ENCODE measurements at regions not wholly inside any gene's neighbourhood (a gene's known extent, or its start where the extent isn't known, plus 50 kb on each side); places are given as distances from the start of the nearest gene placed in this dataset.

DNA sequence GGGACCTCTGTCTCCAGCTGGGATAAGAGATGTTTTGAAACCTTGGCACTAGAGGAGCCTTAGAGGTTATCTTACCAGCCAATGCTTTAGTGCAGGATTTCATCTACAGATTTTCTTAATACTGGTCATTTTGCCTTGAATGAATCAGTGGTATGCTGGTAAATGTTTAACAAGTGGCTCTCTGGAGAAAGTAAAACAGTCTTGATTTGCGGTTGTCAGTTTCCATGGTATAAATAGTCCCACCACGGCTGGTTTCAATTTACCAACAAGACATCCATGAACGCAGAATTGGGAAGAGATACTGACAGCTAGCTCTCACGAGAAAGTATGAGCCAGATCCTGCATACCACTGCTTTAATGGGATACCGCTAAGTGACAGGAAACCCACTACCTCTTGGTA is 56.7 kb upstream of the CXCL14 start:
- TF ChIP-seq, protein P1, sequence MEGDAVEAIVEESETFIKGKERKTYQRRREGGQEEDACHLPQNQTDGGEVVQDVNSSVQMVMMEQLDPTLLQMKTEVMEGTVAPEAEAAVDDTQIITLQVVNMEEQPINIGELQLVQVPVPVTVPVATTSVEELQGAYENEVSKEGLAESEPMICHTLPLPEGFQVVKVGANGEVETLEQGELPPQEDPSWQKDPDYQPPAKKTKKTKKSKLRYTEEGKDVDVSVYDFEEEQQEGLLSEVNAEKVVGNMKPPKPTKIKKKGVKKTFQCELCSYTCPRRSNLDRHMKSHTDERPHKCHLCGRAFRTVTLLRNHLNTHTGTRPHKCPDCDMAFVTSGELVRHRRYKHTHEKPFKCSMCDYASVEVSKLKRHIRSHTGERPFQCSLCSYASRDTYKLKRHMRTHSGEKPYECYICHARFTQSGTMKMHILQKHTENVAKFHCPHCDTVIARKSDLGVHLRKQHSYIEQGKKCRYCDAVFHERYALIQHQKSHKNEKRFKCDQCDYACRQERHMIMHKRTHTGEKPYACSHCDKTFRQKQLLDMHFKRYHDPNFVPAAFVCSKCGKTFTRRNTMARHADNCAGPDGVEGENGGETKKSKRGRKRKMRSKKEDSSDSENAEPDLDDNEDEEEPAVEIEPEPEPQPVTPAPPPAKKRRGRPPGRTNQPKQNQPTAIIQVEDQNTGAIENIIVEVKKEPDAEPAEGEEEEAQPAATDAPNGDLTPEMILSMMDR (IDR thresholded peaks at IDR 0.05; ENCODE audit: insufficient read depth, missing control alignments) = no peak
- no peak for FAIRE-seq

DNA sequence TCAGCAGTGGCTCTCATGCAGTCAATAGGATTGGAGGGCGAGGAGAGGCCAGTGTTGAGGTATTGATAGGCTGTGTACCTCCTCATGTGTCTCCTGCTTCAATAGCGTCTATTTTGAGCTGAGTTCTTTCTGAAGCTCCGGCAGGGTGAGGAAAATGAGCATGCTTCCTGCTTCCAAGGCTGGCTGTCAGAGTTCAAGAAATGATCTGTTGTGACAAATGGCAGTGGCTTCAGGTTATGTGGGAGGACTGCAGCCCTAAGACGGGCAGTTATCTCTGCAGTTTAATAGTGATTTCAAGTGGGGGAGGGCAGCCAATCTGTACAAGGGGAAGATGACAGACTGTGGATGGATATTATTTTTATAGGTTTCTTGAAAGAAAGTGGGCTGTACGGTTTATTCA is 54.0 kb upstream of the CXCL14 start:
- TF ChIP-seq, protein P1 (IDR thresholded peaks at IDR 0.05; ENCODE audit: insufficient read depth, missing control alignments) = no peak
- no peak for FAIRE-seq
- no peak for DNase-seq (ENCODE audit: insufficient read length, low spot score)

More for the DNA sequence above, 56.7 kb upstream of the CXCL14 start:
- DNase-seq (ENCODE audit: insufficient read length, low spot score) = no peak

DNA sequence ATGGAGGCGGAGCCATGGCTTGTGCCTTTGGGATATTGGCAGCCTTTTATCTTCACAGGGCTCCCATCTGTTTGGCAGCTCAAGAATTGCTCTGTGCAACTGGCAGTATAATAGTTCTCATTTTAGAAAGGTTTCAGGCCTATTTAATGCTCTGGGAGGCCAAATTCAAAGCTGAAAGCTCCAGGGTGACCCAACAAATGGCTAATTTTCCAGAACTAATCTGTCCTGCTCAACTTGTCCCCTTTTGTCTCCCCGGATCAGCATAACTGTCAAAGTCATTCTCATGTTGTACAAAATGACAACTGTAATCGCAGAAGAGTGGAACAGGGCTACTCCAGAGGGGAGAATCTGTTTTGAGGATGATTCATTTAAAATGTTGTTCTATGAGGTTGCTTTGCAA is 52.6 kb upstream of the CXCL14 start:
- DNase-seq (ENCODE audit: insufficient read length, low spot score) = no peak
- TF ChIP-seq, protein P1 (IDR thresholded peaks at IDR 0.05; ENCODE audit: insufficient read depth, missing control alignments) = no peak
- FAIRE-seq = no peak

DNA sequence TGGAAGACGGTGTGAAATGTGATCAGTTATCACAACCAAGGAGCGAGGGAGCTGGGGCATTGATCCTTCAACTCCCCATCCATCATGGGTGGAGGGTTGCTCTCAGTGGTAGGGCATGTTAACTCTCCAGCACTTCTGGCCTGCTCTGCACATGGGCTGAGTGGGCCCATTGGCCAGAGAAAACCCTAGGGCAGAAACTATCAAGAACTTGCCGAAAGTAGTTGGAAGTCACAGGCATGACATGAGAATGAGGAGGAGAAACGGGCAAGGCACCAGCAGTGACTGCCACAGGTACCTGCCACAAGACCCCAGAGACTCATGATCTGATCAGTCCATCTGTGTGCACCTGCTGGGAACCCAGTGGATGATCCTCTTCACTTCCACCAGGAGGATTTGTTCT is 50.9 kb upstream of the CXCL14 start:
- no peak for DNase-seq (ENCODE audit: insufficient read length, low spot score)
- TF ChIP-seq, protein P1 (IDR thresholded peaks at IDR 0.05; ENCODE audit: insufficient read depth, missing control alignments) = no peak
- no peak for FAIRE-seq

DNA sequence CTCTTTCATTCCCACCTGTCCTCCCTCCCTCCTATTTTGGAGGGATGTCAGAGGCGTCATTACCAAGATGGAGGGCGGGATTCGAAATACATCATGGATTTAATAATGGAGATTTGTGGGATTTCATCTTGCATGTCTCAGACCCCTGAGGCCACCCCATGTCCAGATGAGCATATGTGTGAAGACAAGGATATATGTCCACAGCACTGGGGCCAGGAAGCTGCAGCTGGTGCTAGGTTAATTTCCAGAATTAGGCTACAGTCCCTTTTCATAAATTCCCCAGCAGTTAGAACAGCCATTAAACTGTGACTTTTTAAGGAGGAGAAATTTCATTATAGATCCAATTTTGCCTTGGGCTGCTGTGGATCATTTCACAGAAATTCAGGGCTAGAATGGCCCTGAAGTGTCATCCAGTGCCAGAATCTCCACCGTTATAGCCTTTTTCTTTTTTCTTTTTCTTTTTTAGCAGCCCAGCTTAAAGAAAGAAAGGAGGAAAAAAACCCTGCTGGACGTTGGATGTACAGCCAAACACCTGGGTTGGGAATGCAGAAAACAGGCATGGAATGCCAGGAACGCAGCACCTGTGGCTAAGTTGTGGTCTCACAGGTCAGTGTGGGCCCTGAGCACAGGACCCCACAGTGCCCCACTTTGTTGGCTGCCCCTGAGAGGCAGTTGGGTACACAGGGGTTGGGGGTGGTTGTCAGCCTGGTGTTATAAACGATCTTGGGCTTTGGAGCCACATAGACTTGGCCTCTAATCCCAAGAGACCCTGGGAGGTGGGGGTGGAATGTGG is 50.2 kb upstream of the CXCL14 start:
- TF ChIP-seq, protein P1 (IDR thresholded peaks at IDR 0.05; ENCODE audit: insufficient read depth, missing control alignments) = no peak
- FAIRE-seq (no peak), DNase-seq (ENCODE audit: insufficient read length, low spot score) (no peak)

All from D721Med (cell line).